GM13976 (cell line): ENCODE measurements at regions not wholly inside any gene's neighbourhood (a gene's known extent, or its start where the extent isn't known, plus 50 kb on each side); places are given as distances from the start of the nearest gene placed in this dataset.

Experiments
- DNase-seq: peaks from one replicate; pipeline ENCODE4 v3.0.0; 2012; ENCODE audit warnings: low spot score
- CTCF ChIP-seq: IDR thresholded peaks from 2 replicates; pipeline ENCODE4 v1.5.1; 2012; ENCODE audit warnings: borderline replicate concordance, mild to moderate bottlenecking; ENCODE audit not compliant: insufficient read depth; ENCODE audit errors: extremely low read depth, missing control alignments, control extremely low read depth
- in situ Hi-C: fragments of 300-500 bp; cut with MboI; formaldehyde crosslinking; loops from one replicate; pipeline ENCODE4 v1.12.0; 2022; ENCODE audit warnings: low sequenced_read_pairs, mixed read lengths, inconsistent platforms; ENCODE audit not compliant: unreplicated experiment

GRCh38 chr2:153386481-153386897 lies 92.1 kb downstream of the RPRM start:
- DNase-seq: no peak
- in situ Hi-C loops: no loop called here
- TF ChIP-seq CTCF: no peak

GRCh38 chr2:153373510-153374279 lies 104.9 kb downstream of the RPRM start:
- DNase-seq: no peak
- no peak for TF ChIP-seq CTCF
- in situ Hi-C loops: no loop called here

- in situ Hi-C loops: no loop called here
- no peak for DNase-seq
Measured at GRCh38 chr2:153360239-153360638, 118.3 kb downstream of the RPRM start.

GRCh38 chr2:153354377-153354776 lies 124.2 kb downstream of the RPRM start:
- no peak for DNase-seq
- TF ChIP-seq CTCF: no peak
- in situ Hi-C loops: no loop called here

More at GRCh38 chr2:153360239-153360638, 118.3 kb downstream of the RPRM start:
- TF ChIP-seq CTCF: no peak

GRCh38 chr2:153349603-153350002 lies 129.0 kb downstream of the RPRM start:
- DNase-seq: no peak
- TF ChIP-seq CTCF: no peak
- in situ Hi-C loops: no loop called here

- TF ChIP-seq CTCF: no peak
- no peak for DNase-seq
- in situ Hi-C loops: no loop called here
Measured at GRCh38 chr2:153347818-153348495, 130.6 kb downstream of the RPRM start.
